LoVo (cell line): ENCODE measurements at regions not wholly inside any gene's neighbourhood (a gene's known extent, or its start where the extent isn't known, plus 50 kb on each side); places are given as distances from the start of the nearest gene placed in this dataset.
"Not testable (repeated sequence)": the region's sequence is repeated elsewhere in the genome, so short reads cannot be mapped to it uniquely, and the experiment has no call there.

Experiments
- DNase-seq: peaks from one replicate; pipeline ENCODE4 v3.0.0-alpha.2; 2016; ENCODE audit warnings: low spot score

DNA sequence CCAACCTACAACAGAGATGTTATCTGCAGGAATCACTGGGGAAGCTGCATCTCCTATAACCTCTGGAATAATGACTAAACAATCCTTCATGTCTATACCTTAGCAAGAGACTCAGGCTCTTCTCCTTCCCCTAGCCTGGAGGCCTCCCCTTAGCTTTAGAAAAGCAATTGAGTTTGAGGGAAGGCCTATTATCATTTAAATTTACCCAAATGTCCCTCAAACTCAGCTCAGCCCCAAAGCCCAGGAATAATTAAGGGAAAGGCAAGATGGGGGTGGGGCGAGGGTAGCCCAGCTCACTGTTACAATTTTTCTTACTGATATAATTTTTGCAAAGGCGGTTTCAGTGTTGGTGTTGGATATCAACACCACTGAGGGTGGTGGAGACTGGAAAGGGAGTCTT, 151.4 kb upstream of the EEA1 start:
- DNase-seq, result no peak

DNA sequence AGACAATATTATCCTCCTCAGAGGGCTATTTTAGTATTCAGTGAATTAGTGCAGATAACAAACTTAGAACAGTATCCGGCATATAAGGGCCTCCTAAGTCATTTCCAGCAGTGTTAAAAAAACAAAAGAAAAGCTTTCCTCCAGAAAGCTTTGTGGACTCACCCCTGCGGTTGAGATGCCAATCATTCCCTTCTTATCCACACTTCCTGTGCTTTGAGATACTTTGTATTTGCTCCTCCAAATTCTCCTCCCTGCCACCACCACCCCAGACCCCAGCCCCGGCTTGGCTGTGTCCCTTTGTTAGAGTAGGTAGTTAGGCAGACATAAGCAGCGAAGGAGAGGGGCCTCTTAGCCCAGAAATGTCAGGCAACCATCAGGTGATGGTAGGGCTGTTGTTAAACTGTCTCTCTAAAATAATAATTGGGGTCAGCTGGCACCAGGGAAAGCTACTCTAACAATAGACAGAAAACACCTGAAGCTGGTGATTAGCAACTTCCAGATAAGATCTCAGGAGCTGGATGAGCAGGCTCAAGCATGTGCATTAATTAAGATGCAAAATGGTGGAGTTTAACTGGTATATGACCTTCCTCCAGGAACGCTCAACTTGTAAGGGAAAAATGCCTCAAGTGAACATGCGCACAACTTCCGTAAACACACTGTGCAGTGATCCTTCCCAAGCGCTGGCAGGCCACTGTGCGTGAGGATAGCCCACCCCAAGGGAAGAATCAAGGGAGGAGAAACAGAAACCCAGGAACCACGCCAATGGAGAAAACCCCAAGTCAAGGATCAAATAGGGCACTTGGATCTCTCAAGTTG, 152.1 kb upstream of the EEA1 start:
- no peak for DNase-seq

DNA sequence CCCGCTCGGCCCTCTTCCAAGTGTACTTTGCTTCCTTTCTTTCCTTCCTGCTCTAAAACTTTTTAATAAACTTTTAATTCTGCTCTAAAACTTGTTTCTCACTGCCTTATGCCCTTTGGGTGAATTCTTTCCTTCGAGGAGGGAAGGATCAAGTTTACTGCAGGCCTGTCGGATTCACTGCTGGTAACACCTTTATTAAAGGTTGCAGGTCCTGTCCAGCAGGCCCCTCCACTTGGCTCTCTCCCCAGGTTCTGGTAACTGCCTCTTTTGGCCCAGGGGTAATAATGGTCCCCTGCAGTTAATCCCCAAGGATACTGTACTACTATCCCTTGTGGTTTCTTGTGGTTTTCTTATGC, 152.7 kb upstream of the EEA1 start:
- DNase-seq, result no peak

DNA sequence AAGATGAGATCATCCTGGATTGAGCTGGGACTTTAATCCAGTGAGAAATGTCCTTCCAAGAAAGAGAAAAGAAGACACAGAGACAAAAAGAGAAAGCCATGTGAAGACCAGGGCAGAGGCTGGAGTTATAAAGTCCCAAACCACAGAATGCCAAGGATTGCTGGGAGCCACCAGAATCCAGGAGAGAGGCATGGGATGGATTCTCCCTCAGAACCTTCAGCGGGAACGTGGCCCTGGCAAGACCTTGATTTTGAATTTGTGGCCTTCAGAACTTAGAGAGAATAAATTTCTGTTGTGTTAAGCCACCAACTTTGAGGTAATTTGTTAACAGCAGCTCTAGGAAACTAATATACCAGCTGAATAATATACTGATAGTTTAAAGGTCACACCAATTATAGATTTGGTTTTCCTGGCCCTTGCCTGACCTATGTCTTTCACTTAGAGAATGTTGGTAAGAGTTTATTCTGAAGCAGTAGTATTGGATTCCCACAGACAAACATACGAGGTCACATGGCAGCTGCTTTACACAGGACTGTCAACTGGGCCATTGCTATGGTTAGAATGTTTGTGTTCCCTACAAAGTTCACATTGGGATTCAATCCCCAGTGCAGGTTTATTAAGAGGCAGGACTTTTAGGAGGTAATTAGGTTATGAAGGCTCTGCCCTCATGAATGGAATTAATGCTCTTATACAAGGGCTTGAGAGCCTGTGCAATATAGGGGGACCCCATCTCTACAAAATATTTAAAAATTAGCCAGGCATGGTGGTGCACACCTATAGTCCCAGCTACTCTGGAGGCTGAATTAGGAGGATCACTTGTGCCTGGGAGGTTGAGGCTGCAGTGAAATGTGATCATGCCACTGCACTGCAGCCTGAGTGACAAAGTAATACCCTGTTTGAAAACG, 156.5 kb upstream of the EEA1 start:
- no peak for DNase-seq

DNA sequence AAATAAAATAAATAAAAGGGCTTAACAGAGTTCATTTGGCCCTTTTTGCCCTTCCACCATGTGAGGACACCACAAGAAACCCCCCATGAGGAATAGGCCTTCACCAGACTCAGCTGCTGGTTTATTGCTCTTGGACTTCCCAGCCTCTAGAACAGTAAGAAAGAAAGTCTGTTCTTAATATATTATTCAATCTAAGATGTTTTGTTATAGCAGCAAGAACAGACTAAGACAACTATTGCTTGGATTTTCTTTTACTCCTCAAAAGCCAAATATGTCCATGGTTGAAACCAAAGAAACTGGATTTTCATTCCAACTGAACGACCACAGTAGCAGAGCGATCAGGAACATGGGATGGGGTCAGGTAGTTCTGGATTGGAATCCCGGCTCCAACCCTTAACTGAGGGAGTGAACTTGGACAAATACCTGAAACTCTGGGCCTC, 157.2 kb upstream of the EEA1 start:
- no peak for DNase-seq

DNA sequence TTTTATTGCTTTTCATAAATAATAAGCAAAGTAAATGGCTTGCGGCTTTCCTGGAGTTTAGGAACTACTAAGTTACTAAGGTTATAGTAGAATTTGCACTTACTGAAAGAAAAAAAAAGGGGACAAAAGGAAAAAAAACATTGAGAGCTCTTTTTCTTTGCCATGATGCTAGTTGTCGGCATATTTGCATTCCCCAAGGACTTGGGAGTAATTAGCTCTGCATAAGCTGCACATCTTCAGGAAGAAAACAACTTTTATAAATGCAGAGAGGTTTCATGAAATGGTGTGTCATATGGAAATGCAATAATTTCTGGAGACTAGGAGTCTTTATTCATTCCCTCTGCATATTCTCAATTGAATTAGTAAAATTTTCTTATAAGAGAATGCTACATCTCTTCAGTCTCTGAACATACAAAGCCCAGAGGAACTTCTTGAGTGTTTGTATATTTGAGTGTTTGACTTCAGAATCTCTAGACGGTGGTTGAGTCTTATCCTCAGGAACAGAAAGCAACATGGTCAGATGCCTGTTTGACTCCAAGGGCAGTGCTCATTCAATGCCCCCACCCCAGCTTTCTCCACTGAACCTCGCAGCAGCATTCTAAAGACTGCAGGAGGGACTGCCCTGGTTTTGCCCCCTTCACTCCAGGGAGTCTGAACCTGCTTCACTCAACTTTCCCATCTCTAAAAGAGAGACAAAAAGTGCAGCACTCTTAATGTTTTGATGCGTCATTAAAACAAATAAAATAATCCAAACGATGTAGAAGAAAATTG, 158.9 kb upstream of the EEA1 start:
- DNase-seq, result no peak

DNA sequence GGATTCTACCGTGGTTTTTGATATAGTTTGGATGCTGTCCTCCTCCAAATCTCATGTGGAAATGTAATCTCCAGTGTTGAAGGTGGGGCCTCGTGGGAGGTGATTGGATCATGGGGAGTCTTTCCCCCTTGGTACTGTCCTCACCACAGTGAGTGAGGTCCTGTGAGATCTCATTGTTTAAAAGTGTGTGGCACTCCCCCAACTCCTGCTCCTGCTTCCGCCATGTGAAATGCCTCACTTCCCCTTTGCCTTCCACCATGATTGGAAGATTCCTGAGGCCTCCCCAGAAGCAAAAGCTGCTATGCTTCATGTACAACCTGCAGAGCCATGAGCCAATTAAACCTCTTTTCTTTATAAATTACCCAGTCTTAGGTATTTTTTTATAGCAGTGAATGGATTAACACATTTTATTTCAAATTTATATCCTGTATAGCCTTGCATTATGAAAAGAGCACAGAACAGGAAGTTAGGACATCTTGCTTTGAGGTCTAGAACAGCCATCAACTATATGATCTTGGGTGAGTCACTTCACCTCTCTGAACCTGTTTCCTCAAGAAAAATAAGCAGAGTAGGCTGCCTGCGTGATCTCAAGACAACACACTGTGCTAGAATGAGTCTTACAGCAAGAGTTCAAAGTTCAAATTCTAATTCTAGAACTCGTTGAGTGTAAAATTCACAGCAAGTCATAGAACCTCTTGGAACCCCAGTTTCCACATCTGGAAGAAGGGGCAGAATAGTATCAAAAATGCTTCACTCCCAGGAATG, 160.9 kb upstream of the EEA1 start:
- DNase-seq, result peak; percentile 91

DNA sequence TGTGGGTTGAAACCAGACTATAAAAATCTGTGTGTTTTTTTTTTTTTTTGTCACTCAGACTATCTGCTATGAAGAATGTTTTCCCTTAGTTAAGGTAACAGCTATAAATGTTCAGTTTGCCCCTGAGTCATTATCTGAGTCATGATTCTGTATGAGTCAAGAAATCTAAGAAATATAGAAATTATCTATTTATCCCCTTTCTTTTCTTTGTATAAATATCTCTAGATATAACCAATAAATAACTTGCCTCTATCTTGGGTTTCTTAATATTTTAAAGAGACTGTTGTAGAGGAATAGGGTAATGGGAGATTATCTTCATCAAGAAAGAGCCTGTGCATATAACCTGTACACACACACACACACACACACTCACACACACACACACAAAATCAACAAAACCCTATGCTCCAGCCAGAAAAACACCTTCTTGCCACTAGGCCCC, 161.7 kb upstream of the EEA1 start:
- peak; percentile 75 for DNase-seq

DNA sequence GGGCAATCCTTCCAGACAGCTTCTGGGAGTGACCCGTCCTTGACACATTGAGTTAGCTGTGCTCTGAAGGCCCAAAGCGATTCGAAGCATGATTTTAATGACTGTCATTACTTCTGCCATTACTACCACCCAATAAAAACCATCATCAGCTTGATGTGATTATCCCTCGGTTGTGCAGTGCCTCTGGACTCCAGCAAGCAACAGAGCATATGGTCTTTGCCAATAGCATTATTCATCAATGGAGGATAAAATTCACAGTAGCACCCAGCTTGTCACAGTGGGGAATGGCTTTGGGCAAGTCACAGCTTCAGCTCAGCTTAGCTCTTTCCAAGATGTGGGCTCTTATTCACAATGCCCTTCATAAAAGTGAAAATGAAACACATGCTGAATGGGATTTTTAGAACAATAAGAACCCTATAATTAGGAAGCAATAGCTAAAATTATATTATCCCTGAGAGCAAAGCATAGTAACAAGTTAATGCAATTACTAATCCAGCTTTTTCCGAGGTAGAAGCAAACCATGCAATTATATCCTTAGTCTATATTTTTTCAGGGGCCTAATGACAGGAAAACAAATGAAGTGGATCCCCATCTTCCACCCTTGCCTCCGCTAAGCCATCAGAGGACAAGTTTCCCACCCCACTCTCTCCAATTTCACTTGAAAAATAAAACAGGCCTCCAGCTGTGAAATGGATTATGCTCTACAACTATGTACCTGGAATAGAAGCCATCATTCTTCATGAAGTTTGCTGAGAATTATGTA, 163.0 kb upstream of the EEA1 start:
- no peak for DNase-seq

DNA sequence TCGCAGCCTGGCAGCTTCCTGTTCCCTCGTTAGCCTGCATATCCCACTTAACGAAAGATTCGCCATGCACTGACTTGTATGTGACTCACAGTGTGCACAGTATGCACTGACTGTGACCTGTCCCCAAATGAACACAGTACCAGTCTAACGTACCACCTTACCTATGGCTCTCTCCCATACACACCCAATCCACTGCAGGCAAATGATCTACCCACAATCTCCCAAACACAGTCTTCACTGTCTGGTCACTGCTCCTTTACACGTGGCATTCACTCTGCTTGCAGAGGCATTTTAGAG, 163.5 kb upstream of the EEA1 start:
- no peak for DNase-seq

DNA sequence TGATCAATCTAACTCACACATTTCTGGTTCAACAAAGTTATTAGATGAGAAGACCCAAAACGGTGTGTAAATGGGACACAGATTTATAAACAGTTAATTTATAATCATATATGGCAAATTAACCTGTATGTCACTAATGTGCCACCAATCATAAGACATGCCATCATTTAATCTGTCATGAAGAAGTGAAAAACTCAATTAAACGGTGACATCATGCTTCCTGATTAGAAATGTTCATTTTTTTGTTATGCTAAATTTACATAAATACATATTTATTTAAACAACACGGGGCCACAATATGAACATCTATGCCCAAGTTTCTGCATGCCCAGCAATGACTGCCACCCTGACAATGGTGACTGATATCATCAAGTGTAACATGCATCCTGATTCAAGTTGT, 164.1 kb upstream of the EEA1 start:
- DNase-seq, result no peak

DNA sequence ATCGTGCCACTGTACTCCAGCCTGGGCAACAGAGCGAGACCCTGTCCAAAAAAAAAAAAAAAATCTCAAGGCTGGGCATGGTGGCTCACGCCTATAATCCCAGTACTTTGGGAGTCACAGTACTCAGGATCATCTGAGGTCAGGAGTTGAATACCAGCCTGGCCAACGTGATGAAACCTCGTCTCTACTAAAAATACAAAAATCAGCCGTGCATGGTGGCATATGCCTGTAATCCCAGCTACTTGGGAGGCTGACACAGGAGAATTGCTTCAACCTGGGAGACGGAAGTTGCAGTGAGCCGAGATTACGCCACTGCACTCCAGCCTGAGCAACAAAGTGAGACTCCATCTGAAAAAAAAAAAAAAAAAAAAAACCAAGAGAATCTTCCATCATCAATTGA, 165.1 kb upstream of the EEA1 start:
- DNase-seq, result not testable (repeated sequence)

DNA sequence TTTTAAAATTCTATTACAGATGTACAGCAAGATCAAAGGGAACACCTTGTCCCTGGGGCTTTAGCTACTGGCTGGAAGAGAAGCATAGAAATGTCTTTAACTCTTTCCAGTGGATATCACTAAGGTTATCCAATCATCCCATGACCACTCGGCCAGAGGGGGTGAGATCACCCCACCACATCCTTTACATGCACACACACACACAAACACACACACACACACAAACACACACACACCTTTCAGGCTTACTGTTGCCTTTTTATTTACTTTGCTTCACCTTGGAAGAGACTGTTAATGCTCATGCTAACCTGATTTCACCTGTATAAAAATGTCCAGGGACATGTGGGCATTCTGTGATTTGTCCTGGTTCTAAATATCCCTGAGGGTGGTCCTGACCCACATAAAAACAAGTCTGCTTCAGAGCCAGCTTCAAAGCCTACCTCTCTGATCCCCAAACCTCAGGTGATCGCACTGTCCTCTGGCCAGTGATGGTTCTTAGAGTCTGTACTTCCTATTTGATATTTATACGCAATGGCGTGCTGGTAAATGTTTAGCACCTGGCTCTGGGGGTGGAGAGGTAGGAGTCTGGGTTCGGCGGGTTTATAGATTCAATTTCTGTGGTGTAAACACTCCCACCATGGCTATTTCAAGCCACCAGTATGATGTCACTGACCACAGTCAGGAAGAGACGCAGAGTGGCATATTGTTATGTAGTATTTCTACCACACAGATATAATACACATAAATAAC, 166.1 kb upstream of the EEA1 start:
- no peak for DNase-seq

DNA sequence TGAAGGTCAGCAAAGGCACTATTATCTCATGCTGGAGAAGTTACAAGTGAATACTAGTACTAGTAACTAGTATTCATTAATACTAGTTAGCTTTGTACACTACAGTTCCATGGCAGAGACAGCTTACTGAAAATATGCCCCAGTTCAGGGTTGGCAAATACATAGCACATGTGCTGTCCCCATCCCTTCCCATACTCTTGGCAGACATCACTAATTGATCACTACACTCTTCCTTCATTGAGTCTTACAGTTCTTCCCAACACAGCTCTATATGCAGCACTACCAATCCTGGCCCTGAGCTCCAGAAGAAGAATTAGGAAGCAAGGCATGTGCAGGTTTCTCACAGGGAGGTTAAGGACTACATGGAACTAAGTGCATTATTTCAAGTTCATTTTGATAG, 168.3 kb upstream of the EEA1 start:
- no peak for DNase-seq

DNA sequence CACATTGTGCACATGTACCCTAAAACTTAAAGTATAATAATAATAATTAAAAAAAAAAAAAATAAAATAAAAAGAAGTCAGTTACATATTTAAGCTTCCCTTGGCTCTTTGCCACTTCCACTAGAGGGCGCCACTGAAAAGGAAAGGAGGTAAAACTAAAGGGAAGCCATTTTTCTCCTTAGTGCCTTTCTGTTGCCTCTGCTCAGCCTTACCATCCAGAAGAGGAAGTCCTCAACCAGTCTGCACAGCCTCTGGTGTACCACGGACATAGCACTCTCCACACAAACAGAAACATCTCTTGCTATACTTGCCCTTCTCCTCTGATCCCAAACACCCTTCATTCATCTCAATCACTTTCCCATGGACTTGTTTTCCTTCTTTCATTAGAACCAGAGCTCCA, 169.0 kb upstream of the EEA1 start:
- DNase-seq, result no peak

DNA sequence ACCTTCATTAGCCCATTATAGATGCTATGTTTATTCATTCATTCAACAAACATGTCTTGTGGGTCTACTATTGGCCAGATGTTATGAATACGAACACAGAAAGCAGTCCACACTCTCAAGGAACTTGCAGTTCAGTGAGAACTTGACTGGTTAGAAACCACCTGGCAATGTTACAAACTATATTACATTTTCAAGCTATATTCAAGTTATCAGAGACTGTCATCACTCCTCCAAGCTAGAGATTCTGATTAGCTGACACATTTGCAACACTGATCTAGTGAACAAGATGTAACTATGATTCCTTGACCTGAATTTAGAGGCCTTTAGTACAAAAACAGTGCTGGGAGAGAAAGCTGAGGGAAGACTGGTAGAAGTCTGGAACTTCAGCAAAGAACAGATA, 170.7 kb upstream of the EEA1 start:
- DNase-seq, result no peak

DNA sequence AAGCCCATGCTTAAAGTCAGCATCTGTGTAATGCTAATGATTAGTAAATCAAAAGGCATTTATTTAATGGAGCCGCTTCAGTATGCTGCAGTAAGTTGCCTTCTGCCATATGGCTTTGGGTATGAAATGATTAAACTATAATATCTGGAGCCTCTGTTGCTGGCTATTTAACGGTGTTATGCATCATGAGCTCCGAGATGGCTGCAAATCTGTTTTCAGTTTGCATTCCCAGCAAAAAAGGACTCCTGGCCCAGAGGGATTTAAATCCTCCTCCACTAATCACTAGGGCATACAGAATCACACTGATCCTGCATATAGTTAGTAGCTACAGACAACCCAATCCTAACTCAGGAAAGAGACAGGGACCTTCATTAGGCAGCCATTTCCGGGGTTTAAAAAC, 171.5 kb upstream of the EEA1 start:
- DNase-seq, result no peak

DNA sequence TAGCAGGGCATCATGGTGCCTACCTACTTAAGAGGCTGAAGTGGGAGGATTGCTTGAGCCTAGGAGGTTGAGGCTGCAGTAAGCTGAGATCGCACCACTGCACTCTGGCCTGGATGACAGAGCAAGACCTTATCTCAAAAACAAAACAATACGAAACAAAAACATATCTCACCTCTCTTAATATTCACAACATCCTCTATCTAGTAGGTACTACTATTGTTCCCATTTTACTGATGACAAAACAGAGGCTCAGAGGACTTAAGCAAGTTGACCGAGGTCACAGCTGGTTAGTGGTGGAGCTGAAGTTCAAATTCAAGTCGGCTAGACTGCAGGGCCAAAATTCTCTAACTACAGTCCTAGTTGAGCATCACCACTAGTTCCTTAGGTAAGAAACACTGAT, 172.3 kb upstream of the EEA1 start:
- no peak for DNase-seq

DNA sequence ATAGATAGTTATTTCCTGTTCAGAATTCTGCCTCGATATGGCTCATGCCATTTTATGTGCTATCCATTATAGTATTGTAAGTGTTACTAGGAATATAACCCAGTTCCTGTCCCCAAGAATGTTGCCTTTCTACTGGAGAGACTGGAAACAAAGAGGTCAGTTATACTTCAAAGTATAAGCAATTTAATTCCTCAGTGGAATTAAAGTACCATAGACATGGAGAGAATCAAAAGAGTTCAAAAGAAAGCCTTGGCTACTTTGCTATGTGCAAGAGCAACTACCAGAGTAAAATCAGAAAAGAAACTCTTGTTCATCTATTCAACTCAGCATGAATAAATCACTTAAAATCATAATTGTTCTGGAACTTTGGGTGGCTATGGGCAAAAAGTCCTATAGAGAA, 173.2 kb upstream of the EEA1 start:
- no peak for DNase-seq

DNA sequence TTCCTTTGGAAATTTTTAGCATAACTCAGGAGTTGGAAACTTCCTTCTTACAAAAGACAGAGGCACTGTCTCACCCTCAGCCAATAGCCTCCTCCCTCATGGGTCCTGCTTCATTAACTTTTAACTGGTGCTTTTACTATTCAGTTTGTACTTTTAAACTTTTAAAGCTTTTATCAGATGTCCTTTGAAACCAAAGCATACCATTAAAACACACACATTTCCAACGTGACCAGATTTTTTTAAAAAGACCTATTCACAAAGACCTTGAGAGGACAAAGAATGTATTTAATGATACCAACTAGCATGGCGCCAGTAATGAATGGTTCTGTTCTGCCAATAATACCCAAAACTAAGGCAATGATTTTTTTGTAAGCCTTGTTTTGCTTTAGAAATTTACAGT, 173.6 kb upstream of the EEA1 start:
- no peak for DNase-seq

DNA sequence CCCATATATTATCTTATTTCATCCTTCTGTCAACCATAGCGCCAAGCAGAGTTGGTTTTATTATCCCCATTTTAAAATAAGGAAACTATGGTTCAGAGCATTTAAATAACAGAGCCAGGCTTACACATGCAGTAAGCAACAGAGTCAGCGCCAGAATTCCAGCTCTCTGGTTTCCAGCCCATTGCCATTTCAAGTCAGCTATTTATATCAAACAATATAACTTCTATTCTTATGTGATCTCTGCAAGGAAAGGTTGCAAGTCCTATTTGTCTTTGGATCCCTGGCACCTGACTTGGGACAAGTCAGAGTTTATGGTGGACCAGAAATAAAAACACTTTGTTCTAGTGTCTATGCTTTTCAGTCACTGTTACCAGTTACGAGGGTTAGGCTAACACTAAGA, 174.1 kb upstream of the EEA1 start:
- DNase-seq, result no peak
